ENCODE measurements at regions not wholly inside any gene's neighbourhood (a gene's known extent, or its start where the extent isn't known, plus 50 kb on each side); places are given as distances from the start of the nearest gene placed in this dataset.
"Not testable (repeated sequence)": the region's sequence is repeated elsewhere in the genome, so short reads cannot be mapped to it uniquely, and the experiment has no call there.

DNA sequence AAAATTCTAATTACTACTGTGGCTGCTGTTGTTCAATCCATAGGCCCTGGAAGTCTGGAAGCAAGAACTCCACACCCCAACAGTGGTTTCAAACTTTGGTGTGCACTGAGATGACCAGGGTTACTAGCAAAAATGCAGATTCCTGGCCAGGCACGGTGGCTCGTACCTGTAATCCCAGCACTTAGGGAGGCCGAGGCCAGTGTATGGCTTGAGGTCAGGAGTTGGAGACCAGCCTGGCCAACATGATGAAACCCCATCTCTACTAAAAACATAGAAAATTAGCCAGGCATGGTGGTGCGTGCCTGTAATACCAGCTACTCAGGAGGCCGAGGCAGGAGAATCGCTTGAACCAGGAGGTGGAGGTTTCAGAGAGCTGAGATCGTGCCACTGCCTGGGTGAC, 172.2 kb downstream of the OR4M2 start:
- not testable (repeated sequence) for H3K4me1 ChIP-seq (ENCODE audit: low read length); H4K20me1 ChIP-seq (ENCODE audit: insufficient read depth, low read depth, low read length); H3K79me2 ChIP-seq (ENCODE audit: low read length); H3K27ac ChIP-seq (ENCODE audit: low read length); H3K4me3 ChIP-seq (ENCODE audit: low read length); H3K9ac ChIP-seq (ENCODE audit: low read length); DNase-seq; H3K27me3 ChIP-seq (ENCODE audit: low read length); H3K9me3 ChIP-seq (ENCODE audit: low read length); H3K4me2 ChIP-seq (ENCODE audit: low read depth, low read length, poor library complexity, severe bottlenecking); H2AFZ ChIP-seq (ENCODE audit: low read length); H3K36me3 ChIP-seq (ENCODE audit: insufficient read depth, low read length); H3K9me2 ChIP-seq (replicated peaks; ENCODE audit: insufficient read depth, low read length)

DNA sequence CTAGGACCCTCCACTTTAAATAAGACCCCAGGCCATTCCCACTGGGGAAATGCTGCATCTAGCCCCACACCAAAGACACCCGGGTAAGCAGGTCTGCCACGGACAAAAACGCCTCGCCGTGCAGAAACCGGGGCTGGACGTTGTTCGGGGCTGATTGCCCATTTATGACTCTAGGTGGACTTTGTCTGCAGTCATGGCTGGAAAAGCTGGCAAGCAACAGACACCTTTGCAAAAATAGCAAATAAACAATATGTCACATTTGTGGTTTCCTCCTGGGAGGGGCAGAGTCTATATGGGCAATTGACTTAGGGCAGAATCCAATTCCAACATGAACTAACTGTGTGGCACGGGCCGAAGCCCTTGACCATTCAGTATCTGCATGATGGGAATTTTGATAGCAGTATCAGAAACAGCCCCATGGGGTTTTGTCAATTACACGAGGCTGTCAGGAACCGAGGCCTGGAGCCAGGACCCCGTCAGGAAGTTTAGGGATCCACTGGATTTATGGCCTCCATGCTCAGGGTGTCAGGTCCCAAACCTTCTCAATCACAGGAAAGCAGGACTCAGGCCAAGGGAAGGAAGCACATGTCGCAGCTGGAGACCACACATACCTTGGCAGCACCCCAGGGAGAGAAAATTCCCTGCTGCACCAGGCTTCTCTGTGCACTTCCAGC, 172.8 kb downstream of the OR4M2 start:
- H3K79me2 ChIP-seq (ENCODE audit: low read length); H3K9ac ChIP-seq (ENCODE audit: low read length); H4K20me1 ChIP-seq (ENCODE audit: insufficient read depth, low read depth, low read length); H3K36me3 ChIP-seq (ENCODE audit: insufficient read depth, low read length); H3K27me3 ChIP-seq (ENCODE audit: low read length); H3K4me1 ChIP-seq (ENCODE audit: low read length); H3K9me3 ChIP-seq (ENCODE audit: low read length); H3K4me2 ChIP-seq (ENCODE audit: low read depth, low read length, poor library complexity, severe bottlenecking); H3K4me3 ChIP-seq (ENCODE audit: low read length); DNase-seq; H2AFZ ChIP-seq (ENCODE audit: low read length); H3K9me2 ChIP-seq (replicated peaks; ENCODE audit: insufficient read depth, low read length); H3K27ac ChIP-seq (ENCODE audit: low read length): not testable (repeated sequence)

DNA sequence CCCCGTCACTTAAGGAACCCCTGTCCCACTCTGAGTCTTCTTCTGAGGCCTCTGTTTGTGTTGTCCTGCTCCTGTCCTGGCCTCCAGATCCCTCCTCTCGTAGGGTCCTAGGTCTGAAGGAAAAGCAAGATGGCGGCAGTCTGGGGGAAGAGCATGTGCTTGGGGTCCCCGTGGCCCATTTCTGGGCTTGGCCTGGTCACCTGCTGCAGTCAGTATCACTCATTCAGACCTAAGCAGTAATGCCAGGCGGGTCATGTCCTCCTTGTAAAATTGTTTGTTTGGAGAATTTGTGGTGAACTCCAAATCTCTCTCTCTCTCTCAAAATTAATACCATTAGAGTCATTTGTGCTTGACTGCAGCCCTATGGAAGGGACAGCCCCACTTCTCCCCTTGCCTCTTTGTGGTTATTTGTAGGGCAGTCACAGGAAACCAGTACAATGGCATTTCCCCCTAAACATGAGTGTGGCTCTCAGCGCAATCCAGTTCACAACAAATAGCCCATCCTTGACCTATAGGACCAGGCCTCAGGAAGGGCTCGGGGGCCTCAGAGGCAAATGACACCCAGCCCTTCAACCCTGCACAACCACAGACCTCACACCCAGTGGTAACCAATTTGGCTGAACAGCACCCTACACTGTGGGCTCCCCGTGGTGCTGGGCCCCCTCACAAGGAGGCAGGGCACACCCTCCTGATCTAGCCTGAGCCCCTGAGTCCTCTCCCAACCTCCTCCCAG, 173.5 kb downstream of the OR4M2 start:
- H3K27me3 ChIP-seq (ENCODE audit: low read length): no peaks in the 10 kb centered on the region
- no peak overlapping the region for H3K27ac ChIP-seq (ENCODE audit: low read length)
- H3K9me3 ChIP-seq (ENCODE audit: low read length): no peaks in the 10 kb centered on the region
- no peaks in the 10 kb centered on the region for H3K9me2 ChIP-seq (replicated peaks; ENCODE audit: insufficient read depth, low read length)
- H2AFZ ChIP-seq (ENCODE audit: low read length): no peak overlapping the region
- no peak for DNase-seq
- no peaks in the 10 kb centered on the region for H3K36me3 ChIP-seq (ENCODE audit: insufficient read depth, low read length)
- H3K4me1 ChIP-seq (ENCODE audit: low read length): no peaks in the 10 kb centered on the region
- no peaks in the 10 kb centered on the region for H3K79me2 ChIP-seq (ENCODE audit: low read length)
- H3K4me2 ChIP-seq (ENCODE audit: low read depth, low read length, poor library complexity, severe bottlenecking): no peak overlapping the region
- no peak overlapping the region for H3K9ac ChIP-seq (ENCODE audit: low read length)
- no peaks in the 10 kb centered on the region for H4K20me1 ChIP-seq (ENCODE audit: insufficient read depth, low read depth, low read length)
- H3K4me3 ChIP-seq (ENCODE audit: low read length): no peak overlapping the region

DNA sequence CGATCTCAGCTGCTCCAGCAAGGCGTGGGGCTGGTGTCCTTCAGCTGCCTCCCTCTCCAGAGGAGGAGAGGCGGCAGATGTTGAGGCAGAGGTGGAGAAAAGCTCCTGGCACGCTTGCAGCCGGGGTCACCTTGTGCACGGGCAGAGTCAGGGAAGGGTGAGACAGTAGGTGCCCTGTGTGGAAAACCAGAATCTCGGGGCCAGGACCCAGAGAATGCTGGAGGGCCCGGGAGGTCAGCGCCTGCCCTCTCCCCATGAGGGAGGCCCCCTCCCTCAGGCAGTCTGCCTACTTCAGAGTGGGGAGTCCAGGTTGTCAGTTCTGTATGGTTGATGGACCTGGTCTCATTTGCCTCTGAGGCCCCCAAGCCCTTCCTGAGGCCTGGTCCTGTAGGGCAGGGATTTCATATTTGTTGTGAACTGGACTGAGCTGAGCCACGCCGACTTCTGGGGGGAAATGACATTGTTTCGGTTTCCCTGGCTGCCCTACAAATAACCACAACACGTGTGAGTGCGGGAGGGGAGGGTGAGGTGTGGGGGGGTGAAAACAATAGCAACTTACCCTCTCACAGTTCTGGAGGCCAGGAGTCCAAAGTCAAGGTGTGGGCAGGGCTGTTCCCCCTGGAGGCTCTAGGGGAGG, 174.2 kb downstream of the OR4M2 start:
- H3K9ac ChIP-seq (ENCODE audit: low read length); H3K9me2 ChIP-seq (replicated peaks; ENCODE audit: insufficient read depth, low read length); H3K9me3 ChIP-seq (ENCODE audit: low read length); H3K4me1 ChIP-seq (ENCODE audit: low read length); H3K27me3 ChIP-seq (ENCODE audit: low read length); H3K79me2 ChIP-seq (ENCODE audit: low read length); H3K27ac ChIP-seq (ENCODE audit: low read length); DNase-seq; H4K20me1 ChIP-seq (ENCODE audit: insufficient read depth, low read depth, low read length); H2AFZ ChIP-seq (ENCODE audit: low read length); H3K36me3 ChIP-seq (ENCODE audit: insufficient read depth, low read length); H3K4me3 ChIP-seq (ENCODE audit: low read length); H3K4me2 ChIP-seq (ENCODE audit: low read depth, low read length, poor library complexity, severe bottlenecking): not testable (repeated sequence)

DNA sequence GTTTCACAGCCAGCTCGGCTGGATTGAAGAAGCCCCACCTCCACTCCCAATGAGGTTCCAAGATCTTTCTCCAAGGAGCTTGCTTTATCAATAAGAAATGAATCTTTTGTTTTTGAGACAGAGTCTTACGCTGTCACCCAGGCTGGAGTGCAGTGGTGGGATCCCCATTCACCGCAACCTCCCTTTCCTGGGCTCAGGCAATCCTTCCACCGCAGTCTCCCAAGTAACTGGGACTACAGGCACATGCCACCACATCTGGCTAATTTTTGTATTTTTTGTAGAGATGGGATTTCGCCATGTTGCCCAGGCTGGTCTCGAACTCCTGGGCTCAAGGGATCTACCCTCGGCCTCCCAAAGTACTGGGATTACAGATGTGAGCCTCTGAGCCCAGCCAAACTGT, 175.3 kb downstream of the OR4M2 start:
- not testable (repeated sequence) for H3K9ac ChIP-seq (ENCODE audit: low read length); H3K36me3 ChIP-seq (ENCODE audit: insufficient read depth, low read length); H3K9me2 ChIP-seq (replicated peaks; ENCODE audit: insufficient read depth, low read length); H3K4me2 ChIP-seq (ENCODE audit: low read depth, low read length, poor library complexity, severe bottlenecking); H4K20me1 ChIP-seq (ENCODE audit: insufficient read depth, low read depth, low read length); H3K4me1 ChIP-seq (ENCODE audit: low read length); H3K27ac ChIP-seq (ENCODE audit: low read length); DNase-seq; H2AFZ ChIP-seq (ENCODE audit: low read length); H3K79me2 ChIP-seq (ENCODE audit: low read length); H3K4me3 ChIP-seq (ENCODE audit: low read length); H3K27me3 ChIP-seq (ENCODE audit: low read length); H3K9me3 ChIP-seq (ENCODE audit: low read length)

DNA sequence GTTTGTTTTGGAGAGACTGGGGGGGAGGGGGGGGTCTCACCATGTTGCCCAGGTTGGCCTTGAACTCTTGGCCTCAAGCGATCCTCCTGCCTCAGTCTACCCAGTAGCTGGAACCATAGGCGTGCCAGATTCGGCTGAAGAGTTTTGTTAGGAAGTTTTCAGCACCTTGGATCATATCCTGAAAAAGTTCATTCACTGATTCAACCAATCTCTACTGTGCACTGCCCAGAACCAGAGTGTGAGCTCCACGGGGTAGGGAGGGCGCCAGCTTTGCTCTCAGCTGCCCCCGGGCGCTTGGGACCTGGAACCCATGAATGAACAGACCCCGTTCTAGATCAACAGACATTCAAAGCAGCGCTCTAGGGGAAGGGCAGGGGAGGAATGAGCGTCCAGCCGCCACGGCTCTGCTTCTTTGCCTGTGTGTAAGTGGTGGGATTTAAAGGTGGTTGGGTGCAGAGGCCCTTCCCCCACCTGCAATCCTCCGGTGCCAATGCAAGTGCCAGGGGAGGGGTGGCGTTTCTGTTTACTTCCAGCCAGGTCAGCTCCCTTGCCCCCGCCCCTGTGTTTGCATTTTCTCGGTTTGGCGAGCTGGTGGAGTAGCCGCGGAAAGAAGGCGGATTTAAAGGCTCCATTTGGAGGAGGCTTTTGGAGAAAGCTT, 176.2 kb downstream of the OR4M2 start:
- H2AFZ ChIP-seq (ENCODE audit: low read length); DNase-seq; H3K27me3 ChIP-seq (ENCODE audit: low read length); H3K9ac ChIP-seq (ENCODE audit: low read length); H3K9me3 ChIP-seq (ENCODE audit: low read length); H3K4me3 ChIP-seq (ENCODE audit: low read length); H3K9me2 ChIP-seq (replicated peaks; ENCODE audit: insufficient read depth, low read length); H3K79me2 ChIP-seq (ENCODE audit: low read length); H3K27ac ChIP-seq (ENCODE audit: low read length); H3K4me2 ChIP-seq (ENCODE audit: low read depth, low read length, poor library complexity, severe bottlenecking); H3K4me1 ChIP-seq (ENCODE audit: low read length); H3K36me3 ChIP-seq (ENCODE audit: insufficient read depth, low read length); H4K20me1 ChIP-seq (ENCODE audit: insufficient read depth, low read depth, low read length): not testable (repeated sequence)

DNA sequence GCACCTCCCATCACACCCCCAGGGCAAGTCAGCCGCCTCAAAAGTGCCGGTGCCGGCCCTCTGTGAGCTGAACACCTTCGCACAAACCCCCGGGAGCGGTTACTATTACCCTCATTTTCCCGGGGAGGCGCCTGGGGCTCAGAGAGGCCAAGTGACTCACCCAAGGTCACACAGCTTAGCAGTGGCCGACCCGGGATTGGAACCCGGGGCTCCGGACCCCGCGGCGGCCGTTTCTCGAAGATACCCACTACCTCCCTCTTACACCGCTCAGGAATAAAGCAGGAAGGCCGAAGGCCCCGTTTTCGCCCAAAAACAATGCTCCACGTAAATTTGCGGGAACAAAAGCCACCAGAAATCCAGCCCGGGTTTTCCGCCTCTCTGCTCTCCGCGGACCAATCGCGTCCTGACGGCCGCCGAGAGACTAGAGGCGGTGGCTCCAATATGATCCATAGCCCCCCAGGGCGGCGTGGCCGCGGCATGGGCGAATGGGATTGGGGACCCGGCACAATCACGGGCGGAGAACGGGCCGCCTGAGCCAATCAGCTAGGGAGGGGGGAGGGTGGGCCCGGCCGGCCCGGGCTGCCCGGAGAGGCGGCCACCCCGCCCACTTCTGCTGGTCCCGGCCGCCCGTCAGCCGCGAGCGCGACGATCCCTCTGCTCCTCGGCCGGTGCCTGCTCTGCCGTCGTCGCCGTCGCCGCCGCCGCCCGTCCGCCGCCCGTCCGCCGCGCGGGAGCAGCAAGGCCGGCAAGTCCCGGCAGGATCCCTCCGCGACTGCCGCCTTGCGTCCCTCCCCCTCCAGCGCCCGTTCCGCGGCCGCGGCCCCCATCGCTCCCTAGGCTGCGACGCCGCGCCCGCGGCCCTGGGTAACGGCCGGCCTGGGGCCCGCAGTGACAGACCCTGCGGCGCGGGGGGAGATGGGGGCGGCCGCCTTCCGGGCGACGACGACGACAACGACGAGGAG, 177.0 kb downstream of the OR4M2 start:
- no peak overlapping the region for H3K4me3 ChIP-seq (ENCODE audit: low read length)
- H3K4me1 ChIP-seq (ENCODE audit: low read length): no peaks in the 10 kb centered on the region
- no peaks in the 10 kb centered on the region for H3K9me2 ChIP-seq (replicated peaks; ENCODE audit: insufficient read depth, low read length)
- no peaks in the 10 kb centered on the region for H3K36me3 ChIP-seq (ENCODE audit: insufficient read depth, low read length)
- H3K9me3 ChIP-seq (ENCODE audit: low read length): no peaks in the 10 kb centered on the region
- no peaks in the 10 kb centered on the region for H4K20me1 ChIP-seq (ENCODE audit: insufficient read depth, low read depth, low read length)
- no peak overlapping the region for H3K27ac ChIP-seq (ENCODE audit: low read length)
- H2AFZ ChIP-seq (ENCODE audit: low read length): no peak overlapping the region
- H3K79me2 ChIP-seq (ENCODE audit: low read length): no peaks in the 10 kb centered on the region
- DNase-seq: no peak
- no peaks in the 10 kb centered on the region for H3K27me3 ChIP-seq (ENCODE audit: low read length)
- H3K4me2 ChIP-seq (ENCODE audit: low read depth, low read length, poor library complexity, severe bottlenecking): no peak overlapping the region
- H3K9ac ChIP-seq (ENCODE audit: low read length): no peak overlapping the region

Data from Karpas-422 (cell line).